ENCODE measurements at regions not wholly inside any gene's neighbourhood (a gene's known extent, or its start where the extent isn't known, plus 50 kb on each side); places are given as distances from the start of the nearest gene placed in this dataset.

- no peak overlapping the region for H3K27ac ChIP-seq
- H3K36me3 ChIP-seq (replicated peaks in 1 of 2; ENCODE audit: insufficient read depth in 1 of 2, low read depth in 2 of 2): no peaks in the 10 kb centered on the region
- no peak for DNase-seq
- 57 to 75% methylated on average over 1 of the region's 1 CpG for WGBS, 2 donors
- TF ChIP-seq POLR2A (IDR thresholded peaks at IDR 0.05) (no peak), CTCF (IDR thresholded peaks at IDR 0.05) (no peak)
- intact Hi-C loops (cut with DNase I): no loop called here
- no peaks in the 10 kb centered on the region for H3K9me3 ChIP-seq
- H3K4me3 ChIP-seq: no peak overlapping the region
- no peaks in the 10 kb centered on the region for H3K27me3 ChIP-seq
- H3K4me1 ChIP-seq: no peaks in the 10 kb centered on the region
- no peak for ATAC-seq
Observed at GRCh38 chr19:28829359-28829758, 383.6 kb downstream of the UQCRFS1 start.

GRCh38 chr19:28828276-28828870 lies 384.6 kb downstream of the UQCRFS1 start:
- no peaks in the 10 kb centered on the region for H3K9me3 ChIP-seq
- no peaks in the 10 kb centered on the region for H3K36me3 ChIP-seq (replicated peaks in 1 of 2; ENCODE audit: insufficient read depth in 1 of 2, low read depth in 2 of 2)
- 49 to 57% methylated on average over 10 of the region's 10 CpGs for WGBS, 2 donors
- H3K4me3 ChIP-seq: no peak overlapping the region
- no peak overlapping the region for H3K27ac ChIP-seq
- DNase-seq (no peak), ATAC-seq (no peak)
- H3K27me3 ChIP-seq: no peaks in the 10 kb centered on the region
- intact Hi-C loops (cut with DNase I): no loop called here
- TF ChIP-seq CTCF (IDR thresholded peaks at IDR 0.05) (no peak), POLR2A (IDR thresholded peaks at IDR 0.05) (no peak)
- no peaks in the 10 kb centered on the region for H3K4me1 ChIP-seq

- Histone ChIP-seq H3K27ac (no peak overlapping the region), H3K4me3 (no peak overlapping the region), H3K36me3 (replicated peaks in 1 of 2; ENCODE audit: insufficient read depth in 1 of 2, low read depth in 2 of 2) (no peaks in the 10 kb centered on the region), H3K9me3 (no peaks in the 10 kb centered on the region), H3K27me3 (no peaks in the 10 kb centered on the region), H3K4me1 (no peaks in the 10 kb centered on the region)
- TF ChIP-seq CTCF (IDR thresholded peaks at IDR 0.05) (no peak), POLR2A (IDR thresholded peaks at IDR 0.05) (no peak)
- ATAC-seq: no peak
- no peak for DNase-seq
- WGBS, 2 donors: 65 to 73% methylated on average over 8 of the region's 8 CpGs
- intact Hi-C loops (cut with DNase I): no loop called here
Observed at GRCh38 chr19:28827382-28827781, 385.6 kb downstream of the UQCRFS1 start.

- 49 to 55% methylated on average over 11 of the region's 11 CpGs for WGBS, 2 donors
Observed at GRCh38 chr19:28823338-28823961, 389.5 kb downstream of the UQCRFS1 start.

More at GRCh38 chr19:28823338-28823961, 389.5 kb downstream of the UQCRFS1 start:
- Histone ChIP-seq H3K27me3 (no peaks in the 10 kb centered on the region), H3K36me3 (replicated peaks in 1 of 2; ENCODE audit: insufficient read depth in 1 of 2, low read depth in 2 of 2) (no peaks in the 10 kb centered on the region), H3K4me3 (no peak overlapping the region), H3K4me1 (no peaks in the 10 kb centered on the region), H3K27ac (no peak overlapping the region), H3K9me3 (no peaks in the 10 kb centered on the region)
- DNase-seq (no peak), ATAC-seq (no peak)
- intact Hi-C loops (cut with DNase I): no loop called here
- no peak for TF ChIP-seq POLR2A (IDR thresholded peaks at IDR 0.05)
- TF ChIP-seq CTCF (IDR thresholded peaks at IDR 0.05): no peak
